ENCODE measurements at regions not wholly inside any gene's neighbourhood (a gene's known extent, or its start where the extent isn't known, plus 50 kb on each side); places are given as distances from the start of the nearest gene placed in this dataset.

DNA sequence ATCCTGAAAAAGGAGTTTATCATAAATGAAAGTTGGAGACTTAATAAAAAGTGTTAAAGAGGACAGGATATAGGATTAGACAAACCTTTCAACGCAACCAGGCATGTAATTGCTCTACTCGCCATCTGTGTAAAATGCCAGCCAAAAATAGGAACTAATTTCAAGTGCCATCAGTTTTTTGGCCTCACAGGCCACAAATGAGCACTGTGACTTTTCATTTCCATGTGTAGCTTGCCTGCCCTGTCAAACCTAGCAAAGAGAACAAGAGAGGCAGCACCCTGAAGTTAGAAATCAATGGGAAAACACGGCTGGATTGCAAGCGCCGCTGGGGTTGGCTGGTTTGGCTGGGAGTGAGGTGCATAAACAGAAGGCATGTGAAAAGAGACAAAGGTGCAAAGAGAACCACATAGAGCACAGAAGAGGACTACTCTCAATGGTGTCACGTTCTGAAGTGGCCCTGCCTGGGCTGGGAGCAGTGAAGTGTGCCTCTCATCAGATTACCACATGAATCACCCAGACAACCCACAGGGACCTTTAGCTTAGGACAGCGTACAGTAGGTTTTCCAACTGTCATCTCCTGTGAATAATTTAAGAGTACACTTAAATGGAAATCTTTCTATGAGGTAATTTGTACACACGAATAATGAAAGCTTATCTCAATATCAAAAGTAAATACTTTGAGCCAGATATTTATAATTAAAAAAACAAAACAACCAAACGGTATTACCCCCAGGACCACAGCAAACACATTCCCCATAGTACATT lies 78.0 kb upstream of the NHSL1 start:
- DNase-seq (ENCODE audit: low read depth in 2 of 2) = no peak

DNA sequence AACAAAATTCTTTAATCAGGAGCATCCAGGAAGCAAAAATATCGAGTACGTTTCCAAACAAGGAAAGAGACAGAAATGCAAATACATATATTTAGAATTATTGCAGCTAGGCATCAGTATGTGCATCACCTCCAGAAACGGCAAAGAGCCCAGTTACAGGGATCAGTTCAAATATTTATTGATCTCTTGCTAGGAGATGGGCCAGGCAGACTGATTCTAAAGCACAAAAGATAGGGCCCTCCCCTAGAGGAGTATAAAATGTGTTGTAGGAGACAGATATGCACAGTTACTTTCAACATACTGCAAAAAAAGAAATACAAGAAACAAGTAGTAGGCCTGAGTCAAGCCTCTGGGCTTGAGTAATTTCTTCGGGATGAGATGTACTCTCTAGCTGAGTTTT lies 80.7 kb upstream of the NHSL1 start:
- no peak for DNase-seq (ENCODE audit: low read depth in 2 of 2)

DNA sequence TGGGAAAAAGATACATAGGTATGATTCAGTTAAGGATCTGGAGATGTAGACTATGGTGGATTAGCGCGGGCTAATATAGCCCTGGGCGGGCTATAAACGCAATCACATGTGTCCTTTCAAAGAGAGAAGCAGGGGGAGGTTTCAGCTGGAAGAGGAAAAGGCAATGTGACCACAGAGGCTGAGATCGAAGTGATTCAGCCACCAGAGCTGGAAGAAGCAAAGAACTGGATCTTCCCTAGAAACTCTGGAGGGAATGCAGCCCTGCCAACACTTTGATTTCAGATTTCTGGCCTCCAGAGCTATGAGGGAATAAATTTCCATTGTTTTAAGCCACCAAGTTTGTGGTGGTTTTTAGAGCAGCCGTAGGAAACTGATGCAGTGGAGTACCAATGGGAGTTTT lies 81.5 kb upstream of the NHSL1 start:
- no peak for DNase-seq (ENCODE audit: low read depth in 2 of 2)

DNA sequence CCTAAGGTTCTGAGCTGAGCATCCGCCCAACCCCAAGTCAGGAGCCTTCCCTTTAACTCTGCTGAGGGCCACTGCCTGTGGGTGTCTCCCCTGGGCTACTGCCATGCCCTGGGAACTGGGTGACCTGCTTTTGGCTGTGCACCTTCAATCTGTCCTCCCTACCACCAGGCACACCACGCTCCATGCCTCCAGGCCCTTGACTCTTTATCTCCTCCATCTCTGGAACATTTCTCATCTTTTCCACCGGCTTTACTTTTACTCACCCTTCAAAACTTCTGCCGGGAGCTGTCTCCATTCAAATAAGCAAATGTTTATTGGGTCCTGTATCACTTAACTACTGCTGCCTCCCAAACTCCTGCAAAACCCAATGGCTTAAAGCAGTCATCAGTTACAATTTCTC lies 83.3 kb upstream of the NHSL1 start:
- no peak for DNase-seq (ENCODE audit: low read depth in 2 of 2)

- no peak for DNase-seq (ENCODE audit: low read depth in 2 of 2)
These were observed 87.3 kb upstream of the NHSL1 start for GRCh38 chr6:138586638-138587037.

- DNase-seq (ENCODE audit: low read depth in 2 of 2) = peak in 1 of 2 experiments; percentile 24
These were observed 89.6 kb upstream of the NHSL1 start for GRCh38 chr6:138588805-138589434.

GRCh38 chr6:138590796-138591709 lies 91.8 kb upstream of the NHSL1 start:
- peak in 1 of 2 experiments; percentile 45 for DNase-seq (ENCODE audit: low read depth in 2 of 2)

DNA sequence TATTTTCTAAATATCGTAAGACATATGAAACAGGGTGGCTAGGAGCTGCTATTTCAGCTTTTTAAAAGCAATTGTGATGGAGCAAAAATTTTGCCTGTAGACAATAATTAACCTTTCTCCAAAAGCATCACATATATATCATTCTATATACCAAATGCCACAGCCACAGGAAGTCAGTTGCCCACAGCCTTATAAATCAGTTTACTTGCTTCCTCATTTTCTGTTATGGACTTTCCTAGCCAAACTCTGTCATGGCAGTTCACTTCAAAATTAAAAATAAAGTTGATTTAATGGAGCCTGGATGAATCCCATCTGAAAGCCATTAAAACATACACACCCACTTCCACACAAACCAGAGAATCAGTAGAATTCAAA lies 93.4 kb upstream of the NHSL1 start:
- no peak for DNase-seq (ENCODE audit: low read depth in 2 of 2)

GRCh38 chr6:138593124-138593877 lies 94.0 kb upstream of the NHSL1 start:
- peak; percentile 13 to 17 for DNase-seq (ENCODE audit: low read depth in 2 of 2)

GRCh38 chr6:138593909-138594757 lies 94.8 kb upstream of the NHSL1 start:
- no peak for DNase-seq (ENCODE audit: low read depth in 2 of 2)

DNA sequence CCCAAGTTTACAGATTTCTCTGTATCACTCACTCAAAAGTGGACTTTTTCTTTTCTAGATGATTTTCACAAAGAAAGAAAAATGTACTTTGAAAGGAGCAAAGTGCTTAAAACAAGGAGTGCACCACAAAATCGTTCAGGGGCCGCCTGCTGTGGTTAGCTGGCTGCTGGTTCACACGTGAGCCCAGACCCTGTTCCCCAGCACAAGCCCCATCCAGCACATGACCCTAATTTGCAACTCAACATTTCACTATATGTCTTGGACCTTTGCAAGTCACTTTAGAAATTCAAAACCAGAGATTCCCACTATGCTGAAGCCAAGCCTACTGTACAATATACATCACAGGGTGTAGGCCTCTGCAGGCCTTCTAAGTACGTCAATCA lies 95.5 kb upstream of the NHSL1 start:
- no peak for DNase-seq (ENCODE audit: low read depth in 2 of 2)

- DNase-seq (ENCODE audit: low read depth in 2 of 2) = no peak
These were observed 96.8 kb upstream of the NHSL1 start for GRCh38 chr6:138596126-138596525.

DNA sequence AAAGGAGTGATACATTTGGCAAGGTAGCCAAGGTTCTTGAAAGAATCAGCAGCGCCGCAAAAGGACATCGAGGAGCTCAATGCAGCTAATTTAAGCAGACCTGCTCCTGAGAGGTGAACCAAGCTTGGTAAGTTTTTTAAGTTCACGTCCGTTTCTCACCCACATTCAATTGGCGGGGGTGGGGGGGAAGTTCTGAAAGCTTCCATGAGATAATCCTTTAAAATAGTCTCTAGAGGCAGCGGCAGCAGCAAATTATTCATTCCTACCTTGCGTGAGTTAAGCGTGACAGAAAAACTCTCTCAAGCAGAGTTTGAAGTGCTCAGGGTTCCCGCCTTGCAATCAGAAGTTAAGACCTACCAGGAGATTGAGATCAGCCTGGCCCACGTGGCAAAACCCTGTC lies 97.3 kb upstream of the NHSL1 start:
- no peak for DNase-seq (ENCODE audit: low read depth in 2 of 2)

- DNase-seq (ENCODE audit: low read depth in 2 of 2) = no peak
These were observed 98.0 kb upstream of the NHSL1 start for GRCh38 chr6:138597336-138597735.

GRCh38 chr6:138598562-138599173 lies 99.4 kb upstream of the NHSL1 start:
- DNase-seq (ENCODE audit: low read depth in 2 of 2) = no peak

DNA sequence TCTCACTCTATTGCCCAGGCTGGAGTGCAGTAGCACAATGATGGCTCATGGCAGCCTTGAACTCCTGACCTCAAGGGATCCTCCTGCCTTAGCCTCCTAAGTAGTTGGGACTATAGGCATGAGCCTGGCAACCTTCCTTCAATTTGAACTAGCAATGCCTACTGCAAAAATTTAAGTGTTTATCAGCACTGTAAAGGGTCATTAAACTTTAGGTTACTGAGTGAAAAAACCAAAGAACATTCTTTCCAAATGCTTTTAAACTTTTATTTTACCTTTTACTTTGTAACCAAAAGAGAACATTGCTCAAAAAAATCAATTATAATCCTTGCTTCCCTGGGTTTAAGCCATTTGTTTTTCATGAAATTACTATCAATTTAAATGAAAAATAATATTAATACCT lies 101.0 kb upstream of the NHSL1 start:
- no peak for DNase-seq (ENCODE audit: low read depth in 2 of 2)

- DNase-seq (ENCODE audit: low read depth in 2 of 2) = no peak
These were observed 101.4 kb upstream of the NHSL1 start for GRCh38 chr6:138600726-138601125.

GRCh38 chr6:138601128-138601527 lies 101.8 kb upstream of the NHSL1 start:
- DNase-seq (ENCODE audit: low read depth in 2 of 2) = no peak

DNA sequence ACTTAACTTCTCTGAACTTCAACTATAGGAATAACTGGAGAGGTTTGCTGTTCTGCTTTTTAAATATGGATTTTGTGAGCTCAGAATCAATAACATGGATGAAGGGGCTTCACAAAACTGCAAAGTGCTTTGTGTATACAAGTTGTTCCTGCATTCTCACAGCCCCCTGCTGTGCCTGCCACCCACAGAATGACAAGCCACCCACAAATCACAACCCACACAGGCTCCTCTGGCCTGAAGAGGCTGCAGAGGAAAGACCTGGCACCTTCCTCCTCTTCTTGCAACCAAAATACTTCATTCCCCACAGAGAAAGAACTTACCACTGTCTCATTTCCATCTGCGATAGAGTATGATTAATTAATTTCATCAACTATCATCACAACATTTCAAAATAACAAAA lies 106.7 kb upstream of the NHSL1 start:
- no peak for DNase-seq (ENCODE audit: low read depth in 2 of 2)

Measured in stimulated activated CD4-positive, alpha-beta T cell treated with anti-CD3 and anti-CD28 coated beads, Interleukin-12 subunit alpha, Interleukin-12 subunit beta, amount 100 ng/mL, for 24 hours (primary cell).